HG03064 (cell line): ENCODE measurements at regions not wholly inside any gene's neighbourhood (a gene's known extent, or its start where the extent isn't known, plus 50 kb on each side); places are given as distances from the start of the nearest gene placed in this dataset.
"Not testable (repeated sequence)": the region's sequence is repeated elsewhere in the genome, so short reads cannot be mapped to it uniquely, and the experiment has no call there.

Experiments used
- ATAC-seq: cut with Tn5 transposase; IDR thresholded peaks from one replicate; pipeline ENCODE4 v1.9.1; 2021; ENCODE audit warnings: low read depth; ENCODE audit not compliant: unreplicated experiment

DNA sequence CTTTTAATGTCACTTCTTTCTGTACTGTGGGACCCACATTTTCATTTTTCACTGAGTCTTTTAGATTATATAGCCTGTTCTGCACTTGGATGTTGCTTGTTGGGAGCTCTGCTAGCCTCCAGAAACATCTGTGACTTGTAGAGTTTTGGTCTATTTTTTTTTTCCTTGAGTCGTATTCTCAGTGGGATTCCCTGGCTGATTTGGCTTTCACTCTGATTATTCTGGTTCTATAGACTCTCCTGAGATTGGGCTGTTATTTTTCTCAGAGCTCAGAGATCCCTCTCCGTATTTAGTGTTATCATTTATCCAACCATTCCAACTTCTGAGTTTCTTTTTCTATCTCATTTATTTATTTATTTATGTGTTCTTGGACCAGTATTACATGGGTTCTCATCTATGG is 339.3 kb downstream of the FAM170A start:
- ATAC-seq, result no peak

GRCh38 chr5:119987077-119987476 is 357.7 kb downstream of the FAM170A start:
- ATAC-seq, result not testable (repeated sequence)

DNA sequence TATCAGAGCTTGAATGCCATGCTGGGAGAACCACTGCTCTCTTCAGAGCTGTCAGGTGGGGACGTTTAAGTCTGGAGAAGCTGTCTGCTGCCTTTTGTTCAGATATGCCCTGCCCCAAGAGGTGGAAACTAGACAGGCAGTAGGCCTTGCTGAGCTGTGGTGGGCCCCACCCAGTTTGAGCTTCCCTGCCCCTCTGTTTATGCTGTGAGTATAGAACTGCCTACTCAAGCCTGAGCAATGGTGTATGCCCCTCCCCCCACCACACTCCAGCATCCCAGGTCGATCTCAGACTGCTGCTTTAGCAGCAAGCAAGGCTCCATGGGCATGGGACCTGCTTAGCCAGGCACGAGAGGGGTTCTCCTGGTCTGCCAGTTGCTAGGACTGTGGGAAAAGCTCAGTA is 362.3 kb downstream of the FAM170A start:
- no peak for ATAC-seq

GRCh38 chr5:119996128-119996527 is 366.8 kb downstream of the FAM170A start:
- ATAC-seq, result no peak

GRCh38 chr5:120007598-120007997 is 378.2 kb downstream of the FAM170A start:
- no peak for ATAC-seq

GRCh38 chr5:120012431-120012830 is 383.1 kb downstream of the FAM170A start:
- ATAC-seq, result no peak

DNA sequence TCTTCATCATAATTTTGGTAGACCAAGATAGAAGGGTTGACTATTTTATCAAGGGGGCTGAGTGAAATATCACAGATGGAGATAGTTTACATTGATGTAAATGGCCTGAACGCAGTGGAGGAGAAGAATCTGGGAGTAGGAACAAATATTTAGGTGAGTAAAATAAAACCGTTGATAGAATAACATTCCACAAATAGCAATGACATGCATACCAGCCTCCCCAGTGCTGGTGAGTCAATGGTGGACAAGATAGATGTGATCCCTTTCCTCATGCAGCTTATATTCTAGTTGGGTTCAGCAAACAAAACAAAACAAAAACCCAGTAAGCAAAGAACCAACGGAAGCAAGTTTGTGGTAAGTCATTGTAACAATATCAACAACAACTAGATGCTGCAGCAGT is 385.2 kb downstream of the FAM170A start:
- no peak for ATAC-seq

DNA sequence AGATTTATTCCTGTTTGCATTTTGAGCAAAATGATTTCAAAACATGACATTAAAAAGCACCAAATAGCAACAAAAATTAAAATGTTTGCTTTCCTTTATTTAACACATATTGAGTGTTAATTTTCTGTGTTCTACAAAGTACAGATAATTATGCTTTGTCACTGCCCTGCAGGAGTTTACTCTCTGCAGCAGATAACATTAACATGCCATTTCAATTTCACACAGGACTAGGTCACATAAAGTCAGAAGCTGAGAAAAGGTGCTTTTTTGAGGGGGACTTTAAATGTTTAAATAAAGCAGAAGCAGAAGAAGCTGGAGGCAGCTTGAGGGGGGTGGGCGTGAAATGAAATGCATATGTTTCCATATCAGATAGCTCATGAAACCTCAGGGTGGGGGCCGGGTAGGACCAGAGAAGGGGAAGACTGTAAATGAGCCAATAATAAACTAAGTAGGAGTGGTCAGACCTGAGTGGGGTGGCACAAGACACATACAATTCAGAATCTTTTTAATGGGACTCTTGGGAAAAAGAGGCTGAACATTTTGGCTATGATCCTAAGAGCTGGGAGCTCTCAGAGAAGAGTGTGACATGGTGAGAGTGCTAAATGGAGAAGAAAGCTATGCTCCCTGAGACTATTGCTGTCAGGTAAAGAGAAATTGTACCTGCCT is 387.5 kb downstream of the FAM170A start:
- ATAC-seq, result no peak

DNA sequence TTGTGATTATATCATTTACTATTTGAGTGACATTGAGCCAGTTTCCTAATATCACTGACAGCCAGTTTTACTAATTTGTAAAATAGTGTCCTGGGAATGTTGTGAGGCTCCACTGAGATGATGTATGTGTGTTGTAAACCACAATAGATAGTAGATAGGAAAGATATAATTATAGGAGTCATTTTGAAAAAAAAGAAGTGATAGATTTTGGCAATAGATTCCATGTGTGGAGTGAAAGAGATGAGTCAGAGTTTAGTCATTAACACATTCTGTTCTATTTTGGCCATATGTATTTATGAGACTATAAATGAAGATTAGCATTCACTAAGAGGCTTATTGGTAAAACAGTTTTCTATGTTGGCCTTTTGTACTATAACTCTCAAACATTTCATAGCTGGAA is 388.2 kb downstream of the FAM170A start:
- no peak for ATAC-seq

- no peak for ATAC-seq
Measured at GRCh38 chr5:120035181-120035580, 405.8 kb downstream of the FAM170A start.

DNA sequence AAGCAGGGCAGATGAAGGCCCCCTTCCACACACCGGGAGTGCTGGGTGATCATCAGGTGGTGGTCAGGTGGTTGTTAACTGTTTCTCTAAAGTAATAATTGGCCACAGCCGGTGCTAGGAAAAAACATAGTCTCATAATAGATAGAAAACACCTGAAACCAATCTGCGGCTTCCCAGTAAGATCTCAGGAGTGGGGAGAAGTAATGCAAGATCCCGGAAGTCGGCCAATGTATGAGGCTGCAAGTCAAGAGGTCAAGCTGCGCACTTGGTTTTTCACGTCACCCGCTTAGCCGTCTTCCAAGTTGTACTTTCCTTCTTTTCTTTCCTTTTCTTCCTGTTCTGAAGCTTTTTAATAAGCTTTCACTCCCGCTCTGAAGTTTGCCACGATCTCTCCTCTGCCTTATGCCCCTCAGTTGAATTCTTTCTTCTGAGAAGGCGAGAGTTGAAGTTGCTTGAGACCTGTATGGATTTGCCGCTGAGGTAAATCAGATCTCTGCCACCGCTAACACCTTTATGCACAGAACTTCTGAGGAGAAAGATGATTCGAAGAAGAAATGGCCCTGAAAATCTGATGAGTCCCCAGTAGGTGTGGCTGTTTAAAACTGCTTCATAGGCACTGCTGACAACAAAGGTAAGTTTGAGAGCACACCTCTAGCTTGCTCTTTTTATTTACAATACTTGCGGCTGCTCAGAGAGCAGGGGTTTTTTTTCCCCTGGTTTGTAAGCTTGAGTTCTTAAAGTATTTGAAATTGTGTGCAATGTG is 406.6 kb downstream of the FAM170A start:
- ATAC-seq, result no peak

DNA sequence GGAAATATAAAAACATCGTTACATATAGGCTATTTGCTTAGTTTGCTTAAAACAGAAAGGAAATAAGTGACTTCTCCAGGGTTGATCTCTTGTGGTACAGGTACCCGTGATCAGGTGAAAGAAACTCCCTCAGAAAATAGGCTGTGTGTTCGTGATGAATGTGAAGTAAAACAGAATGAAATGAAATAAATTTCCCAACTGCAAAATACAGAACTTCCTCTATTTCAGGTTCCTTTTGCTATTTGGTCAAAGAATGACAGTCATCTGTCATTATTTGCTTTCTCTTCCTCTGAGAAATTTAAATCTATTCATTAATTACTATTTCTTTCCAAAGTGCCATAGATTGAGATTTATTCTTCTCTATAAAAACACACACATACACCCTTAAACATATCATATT is 408.1 kb downstream of the FAM170A start:
- no peak for ATAC-seq

GRCh38 chr5:120039111-120039510 is 409.8 kb downstream of the FAM170A start:
- no peak for ATAC-seq

- ATAC-seq, result no peak
Measured at GRCh38 chr5:120043431-120043830, 414.1 kb downstream of the FAM170A start.

- no peak for ATAC-seq
Measured at GRCh38 chr5:120052916-120053828, 410.9 kb upstream of the PRR16 start.

- ATAC-seq, result no peak
Measured at GRCh38 chr5:120053841-120054240, 410.3 kb upstream of the PRR16 start.

DNA sequence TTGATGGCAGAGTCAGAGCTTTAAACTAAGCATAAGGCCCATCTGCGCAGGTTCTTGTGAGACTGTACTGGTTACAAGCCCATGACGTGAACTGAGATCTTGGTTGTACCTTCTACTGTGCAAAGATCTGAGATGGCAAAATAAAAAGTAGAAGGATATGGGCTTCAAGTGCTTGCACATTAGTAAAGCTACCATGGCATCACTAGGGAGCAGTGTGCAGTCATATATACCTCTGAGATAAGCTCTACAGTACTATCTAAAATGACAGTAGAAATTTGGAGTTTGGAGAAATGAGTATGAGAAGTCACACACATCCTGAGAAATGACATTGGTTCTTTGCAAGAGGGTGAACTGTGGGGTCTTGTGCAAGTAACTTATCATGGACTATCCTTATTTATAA is 408.2 kb upstream of the PRR16 start:
- ATAC-seq, result no peak

DNA sequence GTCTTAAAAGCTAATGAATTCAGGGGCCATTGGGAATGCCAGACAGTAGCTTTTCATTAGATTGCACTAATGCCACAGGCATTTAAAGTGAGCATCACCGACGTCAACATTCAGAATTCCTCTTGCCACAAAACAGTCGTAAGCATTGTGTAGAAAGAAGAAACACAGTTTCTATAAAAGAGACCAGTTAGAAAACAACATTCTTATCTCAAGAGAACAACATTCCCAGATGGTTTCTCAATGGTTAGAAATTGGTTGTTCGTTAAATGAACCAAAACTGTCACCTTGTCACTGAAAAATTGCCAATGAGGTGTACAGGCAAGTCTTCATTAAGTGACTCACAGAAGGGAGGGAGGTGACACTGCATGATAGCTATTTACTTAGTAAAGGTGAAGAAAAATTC is 401.6 kb upstream of the PRR16 start:
- no peak for ATAC-seq

GRCh38 chr5:120072068-120072761 is 391.9 kb upstream of the PRR16 start:
- ATAC-seq, result no peak

- no peak for ATAC-seq
Measured at GRCh38 chr5:120073722-120074121, 390.4 kb upstream of the PRR16 start.

- ATAC-seq, result no peak
Measured at GRCh38 chr5:120080781-120081180, 383.3 kb upstream of the PRR16 start.
